Spleen (tissue), 11 donors: ENCODE measurements at regions not wholly inside any gene's neighbourhood (a gene's known extent, or its start where the extent isn't known, plus 50 kb on each side); places are given as distances from the start of the nearest gene placed in this dataset.

ENCODE experiments used
- DNase-seq: peaks from one replicate; pipeline ENCODE4 v3.0.0-alpha.2; 2020
- H3K27ac ChIP-seq, 8 donors: fragments of 200-600 bp; sonication (generic) in 7 of 8; 1 replicate in 4 of 8; 2 replicates in 4 of 8; pipeline versions ENCODE4 v1.5.0 to v1.8.0; 2016 to 2021; ENCODE audit warnings: inconsistent platforms in 4 of 8, mild to moderate bottlenecking in 4 of 8, moderate library complexity in 1 of 8
- H3K27me3 ChIP-seq, 7 donors: fragments of 200-600 bp; sonication (generic) in 6 of 7; replicated peaks in 1 of 7; 1 replicate in 4 of 7; 2 replicates in 3 of 7; pipeline versions ENCODE4 v1.5.0 to v1.8.0; 2016 to 2021; ENCODE audit warnings: inconsistent platforms in 3 of 7, mild to moderate bottlenecking in 1 of 7
- H3K36me3 ChIP-seq, 6 donors: fragments of 200-600 bp; sonication (generic) in 5 of 6; 1 replicate in 4 of 6; 2 replicates in 2 of 6; pipeline versions ENCODE4 v1.5.0 to v1.8.0; 2016 to 2021; ENCODE audit warnings: inconsistent platforms in 2 of 6
- H3K4me1 ChIP-seq, 6 donors: fragments of 200-600 bp; sonication (generic) in 5 of 6; 1 replicate in 3 of 6; 2 replicates in 3 of 6; pipeline versions ENCODE4 v1.5.0 to v1.8.0; 2016 to 2021; ENCODE audit warnings: inconsistent platforms in 3 of 6
- H3K4me3 ChIP-seq, 8 donors: fragments of 200-600 bp; sonication (generic) in 7 of 8; 1 replicate in 4 of 8; 2 replicates in 4 of 8; pipeline versions ENCODE4 v1.5.0 to v1.8.0; 2016 to 2021; ENCODE audit warnings: inconsistent platforms in 4 of 8, mild to moderate bottlenecking in 4 of 8, moderate library complexity in 2 of 8
- H3K9me3 ChIP-seq, 8 donors: fragments of 200-600 bp; sonication (generic) in 7 of 8; 1 replicate in 4 of 8; 2 replicates in 4 of 8; pipeline versions ENCODE4 v1.5.0 to v1.8.0; 2016 to 2021; ENCODE audit warnings: inconsistent platforms in 4 of 8
- POLR2A ChIP-seq, 3 donors: fragments of 450-650 bp; IDR thresholded peaks; one replicate each; pipeline ENCODE4 v1.5.1; 2017; ENCODE audit warnings: antibody characterized with exemption in 3 of 3, mild to moderate bottlenecking in 1 of 3
- POLR2AphosphoS5 ChIP-seq, 3 donors: sonication (generic); formaldehyde crosslinking; IDR thresholded peaks; one replicate each; pipeline ENCODE4 v1.5.1; 2017; ENCODE audit warnings: antibody characterized with exemption in 3 of 3
- WGBS, 5 donors: extraction: QIAGEN DNeasy Blood & Tissue Kit in 3 of 5; methylation state at CpG; one replicate each; pipeline versions ENCODE4 v1.1.5 to v1.1.7; 2013 to 2018; 5-methylcytosine and 5-hydroxymethylcytosine counted together
- intact Hi-C: fragments of 100-400 bp; cut with DNase I; formaldehyde crosslinking; loops from one replicate; pipeline ENCODE4 v1.15.0; 2023; ENCODE audit warnings: low total_unique reads
- TF ChIP-seq, protein P1 (sequence below), 11 experiments: fragments of 200-600 bp in 7 of 11; fragments of 450-650 bp in 4 of 11; sonication (generic) in 4 of 11; IDR thresholded peaks in 8 of 11; conservative IDR thresholded peaks in 3 of 11; 1 replicate in 7 of 11; 2 replicates in 4 of 11; pipeline versions ENCODE4 v1.4.0 to v1.8.0; 2016 to 2021; ENCODE audit warnings: antibody characterized with exemption in 11 of 11, inconsistent platforms in 4 of 11, mild to moderate bottlenecking in 1 of 11
- donor health status: healthy with polysubstance abuse.
- donor health status: DM: no; HTN: no; CAD: no; lungs with moderate emphysema.
- donor health status: DM: no; HTN: no; CAD: no.
- donor health status: Bipolar disorder and iron deficiency.
- donor health status: healthy.
- donor health status: DM: no; HTN: no; CAD: no.
- donor health status: DM: yes; HTN: yes; CAD: no.

DNA sequence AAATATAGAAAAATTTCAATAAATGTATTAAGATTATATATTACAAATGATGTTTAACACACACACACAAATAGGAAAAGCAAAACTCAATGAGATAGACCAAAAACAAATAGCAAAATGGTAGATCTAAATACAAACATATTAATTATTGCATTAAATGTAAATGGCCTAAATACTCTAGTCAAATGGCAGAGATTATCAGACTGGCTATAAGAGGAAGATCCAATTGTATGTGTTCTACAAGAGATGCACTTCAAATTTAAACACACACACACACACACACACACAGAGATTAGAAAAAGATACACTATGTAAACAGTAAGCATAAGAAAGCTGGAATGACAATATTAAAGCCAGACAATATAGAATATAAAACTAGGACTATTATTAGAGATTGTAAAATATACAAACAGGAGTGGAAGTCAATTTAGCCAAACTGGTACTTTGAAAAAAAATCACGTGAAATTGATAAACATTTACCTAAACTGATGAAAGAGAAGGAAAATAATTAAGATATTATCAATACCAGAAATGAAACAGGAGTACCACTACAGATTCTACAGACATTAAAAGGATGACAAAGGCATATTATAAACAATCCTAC is 150.5 kb downstream of the TBXT start:
- no peak for DNase-seq

DNA sequence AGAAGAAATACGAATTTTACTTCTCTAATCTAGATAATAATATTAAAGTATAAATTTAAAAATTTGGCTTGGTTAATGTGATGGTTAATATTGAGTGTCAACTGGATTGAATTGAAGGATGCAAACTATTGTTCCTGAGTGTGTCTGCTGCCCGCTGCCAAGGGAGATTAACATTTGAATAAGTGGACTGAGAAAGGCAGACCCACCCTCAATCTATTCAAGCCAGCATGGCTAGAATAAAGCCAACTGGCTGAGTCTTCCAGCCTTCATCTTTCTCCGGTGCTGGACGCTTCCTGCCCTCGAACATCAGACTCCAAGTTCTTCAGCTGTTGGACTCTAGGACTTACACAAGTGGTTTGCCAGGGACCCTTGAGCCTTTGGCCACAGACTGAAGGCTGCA is 152.7 kb downstream of the TBXT start:
- no peak for DNase-seq
- H3K36me3 ChIP-seq, result no peaks in the 10 kb centered on the region
- H3K9me3 ChIP-seq, result peaks cover 0 to 48% (median 36%) of the 10 kb centered on the region in 8 donors
- H3K27ac ChIP-seq, result no peak overlapping the region
- TF ChIP-seq POLR2A (IDR thresholded peaks at IDR 0.05), result no peak
- TF ChIP-seq, protein P1, sequence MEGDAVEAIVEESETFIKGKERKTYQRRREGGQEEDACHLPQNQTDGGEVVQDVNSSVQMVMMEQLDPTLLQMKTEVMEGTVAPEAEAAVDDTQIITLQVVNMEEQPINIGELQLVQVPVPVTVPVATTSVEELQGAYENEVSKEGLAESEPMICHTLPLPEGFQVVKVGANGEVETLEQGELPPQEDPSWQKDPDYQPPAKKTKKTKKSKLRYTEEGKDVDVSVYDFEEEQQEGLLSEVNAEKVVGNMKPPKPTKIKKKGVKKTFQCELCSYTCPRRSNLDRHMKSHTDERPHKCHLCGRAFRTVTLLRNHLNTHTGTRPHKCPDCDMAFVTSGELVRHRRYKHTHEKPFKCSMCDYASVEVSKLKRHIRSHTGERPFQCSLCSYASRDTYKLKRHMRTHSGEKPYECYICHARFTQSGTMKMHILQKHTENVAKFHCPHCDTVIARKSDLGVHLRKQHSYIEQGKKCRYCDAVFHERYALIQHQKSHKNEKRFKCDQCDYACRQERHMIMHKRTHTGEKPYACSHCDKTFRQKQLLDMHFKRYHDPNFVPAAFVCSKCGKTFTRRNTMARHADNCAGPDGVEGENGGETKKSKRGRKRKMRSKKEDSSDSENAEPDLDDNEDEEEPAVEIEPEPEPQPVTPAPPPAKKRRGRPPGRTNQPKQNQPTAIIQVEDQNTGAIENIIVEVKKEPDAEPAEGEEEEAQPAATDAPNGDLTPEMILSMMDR (IDR thresholded peaks at IDR 0.05 in 8 of 11, conservative IDR thresholded peaks at IDR 0.05 in 3 of 11), result no peak
- TF ChIP-seq POLR2AphosphoS5 (IDR thresholded peaks at IDR 0.05), result no peak
- WGBS, 5 donors, result 48 to 67% (median 54%) methylated on average over 5 of the region's 5 CpGs
- peaks cover 0 to 30% (median 13%) of the 10 kb centered on the region in 7 donors for H3K27me3 ChIP-seq
- H3K4me3 ChIP-seq, result no peak overlapping the region
- intact Hi-C loops, result no loop called here
- no peaks in the 10 kb centered on the region for H3K4me1 ChIP-seq

More for the DNA sequence above, 150.5 kb downstream of the TBXT start:
- Histone ChIP-seq H3K27me3 (peaks cover 0 to 8% (median 0%) of the 10 kb centered on the region in 7 donors), H3K36me3 (no peaks in the 10 kb centered on the region), H3K9me3 (peaks cover 0 to 56% (median 38%) of the 10 kb centered on the region in 8 donors), H3K27ac (no peak overlapping the region), H3K4me1 (no peaks in the 10 kb centered on the region), H3K4me3 (no peak overlapping the region)
- WGBS, 5 donors, result 62 to 82% (median 74%) methylated on average over 1 of the region's 1 CpG
- intact Hi-C loops, result no loop called here
- TF ChIP-seq, protein P1 (IDR thresholded peaks at IDR 0.05 in 8 of 11, conservative IDR thresholded peaks at IDR 0.05 in 3 of 11), result no peak

DNA sequence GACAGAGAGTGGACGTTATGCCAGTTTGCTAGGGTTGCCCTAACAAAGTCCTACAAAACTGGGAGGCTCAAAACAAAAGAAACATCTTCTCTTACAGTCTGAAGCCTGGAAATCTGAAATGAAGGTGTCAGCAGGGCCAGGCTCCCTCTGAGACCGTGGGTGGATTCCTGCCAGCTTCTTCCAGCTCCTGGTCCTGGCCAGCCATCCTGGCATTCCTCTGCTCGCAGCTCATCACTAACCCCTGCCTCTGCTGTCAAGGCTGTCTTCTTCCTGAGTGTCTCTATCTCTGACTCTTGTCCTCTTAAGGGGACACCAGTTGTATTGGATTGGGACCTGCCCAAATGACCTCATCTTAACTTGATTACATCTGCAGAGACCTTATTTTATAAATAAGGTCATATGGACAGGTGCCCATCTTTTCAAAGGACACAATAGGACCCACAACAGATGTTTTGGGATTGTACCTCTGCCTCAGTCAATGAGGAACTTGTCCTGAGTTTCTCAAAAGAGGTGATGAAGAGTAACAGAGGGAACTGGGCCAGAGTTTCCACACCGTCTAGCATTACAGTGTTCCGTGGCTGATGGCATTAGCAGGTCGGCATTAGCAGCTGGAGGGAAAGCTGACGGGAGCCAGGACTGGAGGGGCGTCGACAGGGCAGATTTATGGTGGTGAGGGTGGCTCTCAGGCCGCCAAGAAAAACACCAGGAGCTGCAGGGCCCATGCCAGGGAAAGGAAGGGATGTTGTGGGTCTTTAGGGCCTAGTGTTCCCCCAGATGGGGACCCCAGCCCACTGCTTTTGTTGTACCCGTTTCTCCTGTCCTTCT is 157.3 kb downstream of the TBXT start:
- Histone ChIP-seq H3K4me1 (peaks cover 0 to 38% (median 17%) of the 10 kb centered on the region in 6 donors), H3K36me3 (no peaks in the 10 kb centered on the region), H3K27ac (no peak overlapping the region), H3K27me3 (peaks cover 5 to 76% (median 54%) of the 10 kb centered on the region in 7 donors), H3K9me3 (peaks cover 0 to 5% (median 0%) of the 10 kb centered on the region in 8 donors), H3K4me3 (no peak overlapping the region)
- DNase-seq, result no peak
- WGBS, 5 donors, result 38 to 52% (median 46%) methylated on average over 11 of the region's 11 CpGs
- TF ChIP-seq POLR2AphosphoS5 (IDR thresholded peaks at IDR 0.05), result no peak
- TF ChIP-seq, protein P1 (IDR thresholded peaks at IDR 0.05 in 8 of 11, conservative IDR thresholded peaks at IDR 0.05 in 3 of 11), result no peak
- TF ChIP-seq POLR2A (IDR thresholded peaks at IDR 0.05), result no peak
- intact Hi-C loops, result no loop called here

DNA sequence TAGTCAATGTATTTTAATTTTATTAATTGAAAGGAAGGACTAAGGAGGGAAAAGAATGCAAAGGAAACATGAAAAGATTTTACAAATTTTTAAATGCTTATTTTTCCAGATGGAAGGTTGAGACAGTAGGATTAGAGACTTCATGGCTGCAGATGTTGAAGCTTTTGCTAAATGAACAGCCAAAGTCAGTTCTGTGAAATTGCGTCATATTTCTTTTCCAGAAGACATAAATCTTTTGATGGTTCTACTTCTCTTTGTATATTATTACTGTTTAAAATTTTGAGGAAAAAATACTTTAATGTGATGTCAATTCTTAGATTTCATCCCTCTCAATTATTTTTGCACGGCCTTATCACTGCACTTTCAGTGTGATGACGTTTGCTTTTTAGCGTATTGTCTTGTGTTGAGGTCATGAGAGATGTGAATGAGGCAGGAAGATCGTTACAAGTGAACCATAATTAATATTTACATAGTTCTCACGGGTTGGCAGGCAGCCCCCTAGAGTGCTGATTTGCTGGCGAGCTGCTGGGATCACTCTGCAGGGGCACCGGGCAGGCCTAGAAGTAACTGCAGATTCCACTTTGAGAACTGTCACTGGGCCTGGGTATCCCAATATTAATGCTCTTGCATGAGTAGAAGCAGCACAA is 158.1 kb downstream of the TBXT start:
- 49 to 58% (median 54%) methylated on average over 8 of the region's 8 CpGs for WGBS, 5 donors
- no peak for DNase-seq
- intact Hi-C loops, result no loop called here
- Histone ChIP-seq H3K9me3 (no peaks in the 10 kb centered on the region), H3K4me3 (no peak overlapping the region), H3K27me3 (peaks cover 5 to 84% (median 59%) of the 10 kb centered on the region in 7 donors), H3K4me1 (peaks cover 0 to 40% (median 17%) of the 10 kb centered on the region in 6 donors), H3K27ac (no peak overlapping the region), H3K36me3 (no peaks in the 10 kb centered on the region)
- no peak for TF ChIP-seq POLR2A (IDR thresholded peaks at IDR 0.05)
